Ureter (tissue), 1 donor: ENCODE measurements at regions not wholly inside any gene's neighbourhood (a gene's known extent, or its start where the extent isn't known, plus 50 kb on each side); places are given as distances from the start of the nearest gene placed in this dataset.
"Not testable (repeated sequence)": the region's sequence is repeated elsewhere in the genome, so short reads cannot be mapped to it uniquely, and the experiment has no call there.

ENCODE experiments used
- DNase-seq: peaks from one replicate; pipeline ENCODE4 v3.0.0-alpha.2; 2020; ENCODE audit warnings: low spot score
- donor health status: DM: yes; HTN: yes; CAD: no.

- no peak for DNase-seq
Measured at GRCh38 chr13:65697843-65698242, 1532.3 kb downstream of the PCDH9 start.

GRCh38 chr13:65679240-65679639 is 1550.9 kb downstream of the PCDH9 start:
- DNase-seq: no peak

GRCh38 chr13:65677906-65678305 is 1552.2 kb downstream of the PCDH9 start:
- DNase-seq: no peak

- DNase-seq: not testable (repeated sequence)
Measured at GRCh38 chr13:65675383-65675782, 1554.8 kb downstream of the PCDH9 start.

GRCh38 chr13:65670014-65670625 is 1560.0 kb downstream of the PCDH9 start:
- DNase-seq: no peak

GRCh38 chr13:65660731-65661130 is 1569.4 kb downstream of the PCDH9 start:
- no peak for DNase-seq

GRCh38 chr13:65656740-65657329 is 1573.3 kb downstream of the PCDH9 start:
- DNase-seq: no peak

GRCh38 chr13:65653613-65654012 is 1576.5 kb downstream of the PCDH9 start:
- DNase-seq: no peak

- no peak for DNase-seq
Measured at GRCh38 chr13:65650321-65650720, 1579.8 kb downstream of the PCDH9 start.

GRCh38 chr13:65642996-65643395 is 1587.1 kb downstream of the PCDH9 start:
- DNase-seq: no peak

- no peak for DNase-seq
Measured at GRCh38 chr13:65642301-65642700, 1587.8 kb downstream of the PCDH9 start.

GRCh38 chr13:65638572-65639168 is 1591.5 kb downstream of the PCDH9 start:
- DNase-seq: no peak

GRCh38 chr13:65633806-65634205 is 1596.3 kb downstream of the PCDH9 start:
- no peak for DNase-seq

GRCh38 chr13:65631078-65631477 is 1599.1 kb downstream of the PCDH9 start:
- no peak for DNase-seq

GRCh38 chr13:65629926-65630325 is 1600.2 kb downstream of the PCDH9 start:
- no peak for DNase-seq

- DNase-seq: no peak
Measured at GRCh38 chr13:65623148-65623547, 1607.0 kb downstream of the PCDH9 start.

GRCh38 chr13:65615506-65615905 is 1614.6 kb downstream of the PCDH9 start:
- DNase-seq: no peak

GRCh38 chr13:65613004-65613403 is 1617.1 kb downstream of the PCDH9 start:
- DNase-seq: no peak

- DNase-seq: no peak
Measured at GRCh38 chr13:65609350-65609749, 1620.8 kb downstream of the PCDH9 start.

- DNase-seq: no peak
Measured at GRCh38 chr13:65606622-65607021, 1623.5 kb downstream of the PCDH9 start.

GRCh38 chr13:65605396-65605795 is 1624.7 kb downstream of the PCDH9 start:
- DNase-seq: no peak

GRCh38 chr13:65603160-65603559 is 1627.0 kb downstream of the PCDH9 start:
- no peak for DNase-seq

GRCh38 chr13:65601855-65602254 is 1628.3 kb downstream of the PCDH9 start:
- no peak for DNase-seq

- no peak for DNase-seq
Measured at GRCh38 chr13:65600702-65601101, 1629.4 kb downstream of the PCDH9 start.
